MCF 10A (cell line): ENCODE measurements at regions not wholly inside any gene's neighbourhood (a gene's known extent, or its start where the extent isn't known, plus 50 kb on each side); places are given as distances from the start of the nearest gene placed in this dataset.

Experiments
- BruUV-seq: library from RNA; stranded (reverse); fragments of 400-500 nt; replicated peaks from 2 replicates; lab custom pipeline; 2021; lab: Mats Ljungman, UMichigan
- CTCF ChIA-PET: fragments of 300-600 bp; sonication (Branson Sonifier 250); formaldehyde crosslinking; extraction: SDS; loops from one replicate; lab custom pipeline; 2021; ENCODE audit warnings: antibody characterized with exemption, inconsistent platforms; lab: Yijun Ruan, JAX
- POLR2A ChIA-PET: fragments of 300-600, 350-650 bp; sonication (Branson Sonifier 250); formaldehyde crosslinking; extraction: SDS; loops from one replicate; lab custom pipeline; 2020; ENCODE audit warnings: antibody characterized with exemption, inconsistent platforms; lab: Yijun Ruan, JAX
- DNase-seq: peaks from one replicate; pipeline ENCODE4 v3.0.0-alpha.2; 2018; ENCODE audit not compliant: unreplicated experiment
- H3K27ac Mint-ChIP-seq: one replicate; pipeline ENCODE4 v1.8.0; 2022; ENCODE audit warnings: mild to moderate bottlenecking, low read depth, mixed read lengths; ENCODE audit not compliant: unreplicated experiment
- H3K27me3 Mint-ChIP-seq: one replicate; pipeline ENCODE4 v1.8.0; 2022; ENCODE audit warnings: mixed read lengths; ENCODE audit not compliant: insufficient read depth, unreplicated experiment
- H3K36me3 Mint-ChIP-seq: one replicate; pipeline ENCODE4 v1.8.0; 2022; ENCODE audit warnings: mild to moderate bottlenecking, moderate library complexity, mixed read lengths; ENCODE audit not compliant: insufficient read depth, unreplicated experiment
- H3K4me1 Mint-ChIP-seq: one replicate; pipeline ENCODE4 v1.8.0; 2022; ENCODE audit warnings: mixed read lengths; ENCODE audit not compliant: insufficient read depth, unreplicated experiment
- H3K4me3 Mint-ChIP-seq: one replicate; pipeline ENCODE4 v1.8.0; 2022; ENCODE audit warnings: mild to moderate bottlenecking, moderate library complexity, mixed read lengths; ENCODE audit not compliant: unreplicated experiment
- H3K9me3 Mint-ChIP-seq: one replicate; pipeline ENCODE4 v1.8.0; 2022; ENCODE audit warnings: mixed read lengths; ENCODE audit not compliant: unreplicated experiment
- intact Hi-C: fragments of 100-400 bp; cut with micrococcal nuclease; formaldehyde crosslinking; loops from 2 replicates; pipeline ENCODE4 v1.14.1; 2022
- TF ChIP-seq, protein P1 (sequence below): fragments of 200-600 bp; IDR thresholded peaks from one replicate; pipeline ENCODE4 v1.8.0; 2022; ENCODE audit warnings: antibody characterized with exemption, mild to moderate bottlenecking; ENCODE audit not compliant: unreplicated experiment

DNA sequence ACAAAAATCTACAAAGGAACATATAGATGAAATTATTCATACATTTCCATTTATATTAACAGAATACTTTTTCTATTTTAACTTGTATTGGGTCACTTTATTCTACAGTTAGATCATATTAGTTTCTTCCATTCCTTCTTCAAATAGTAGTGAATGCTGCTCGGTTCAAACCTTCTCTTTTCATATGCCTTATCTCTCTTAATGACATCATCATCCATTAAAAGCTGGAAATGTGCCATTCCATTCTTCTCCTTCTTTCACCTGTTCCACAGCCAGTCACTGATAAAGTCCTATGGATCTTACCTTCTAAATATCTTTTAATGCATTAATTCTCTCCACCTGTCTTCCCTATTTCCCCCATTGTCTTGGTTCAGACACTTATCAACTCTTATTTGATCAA is 358.0 kb upstream of the POU1F1 start:
- Mint-ChIP-seq H3K27me3 (no peaks in the 10 kb centered on the region), H3K36me3 (no peaks in the 10 kb centered on the region), H3K27ac (no peak overlapping the region), H3K9me3 (no peaks in the 10 kb centered on the region), H3K4me1 (no peaks in the 10 kb centered on the region), H3K4me3 (no peak overlapping the region)
- ChIA-PET POLR2A (no interaction called here), CTCF (no interaction called here)
- BruUV-seq: no TSS peak
- DNase-seq: no peak
- intact Hi-C loops: no loop called here
- TF ChIP-seq, protein P1, sequence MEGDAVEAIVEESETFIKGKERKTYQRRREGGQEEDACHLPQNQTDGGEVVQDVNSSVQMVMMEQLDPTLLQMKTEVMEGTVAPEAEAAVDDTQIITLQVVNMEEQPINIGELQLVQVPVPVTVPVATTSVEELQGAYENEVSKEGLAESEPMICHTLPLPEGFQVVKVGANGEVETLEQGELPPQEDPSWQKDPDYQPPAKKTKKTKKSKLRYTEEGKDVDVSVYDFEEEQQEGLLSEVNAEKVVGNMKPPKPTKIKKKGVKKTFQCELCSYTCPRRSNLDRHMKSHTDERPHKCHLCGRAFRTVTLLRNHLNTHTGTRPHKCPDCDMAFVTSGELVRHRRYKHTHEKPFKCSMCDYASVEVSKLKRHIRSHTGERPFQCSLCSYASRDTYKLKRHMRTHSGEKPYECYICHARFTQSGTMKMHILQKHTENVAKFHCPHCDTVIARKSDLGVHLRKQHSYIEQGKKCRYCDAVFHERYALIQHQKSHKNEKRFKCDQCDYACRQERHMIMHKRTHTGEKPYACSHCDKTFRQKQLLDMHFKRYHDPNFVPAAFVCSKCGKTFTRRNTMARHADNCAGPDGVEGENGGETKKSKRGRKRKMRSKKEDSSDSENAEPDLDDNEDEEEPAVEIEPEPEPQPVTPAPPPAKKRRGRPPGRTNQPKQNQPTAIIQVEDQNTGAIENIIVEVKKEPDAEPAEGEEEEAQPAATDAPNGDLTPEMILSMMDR: no peak

DNA sequence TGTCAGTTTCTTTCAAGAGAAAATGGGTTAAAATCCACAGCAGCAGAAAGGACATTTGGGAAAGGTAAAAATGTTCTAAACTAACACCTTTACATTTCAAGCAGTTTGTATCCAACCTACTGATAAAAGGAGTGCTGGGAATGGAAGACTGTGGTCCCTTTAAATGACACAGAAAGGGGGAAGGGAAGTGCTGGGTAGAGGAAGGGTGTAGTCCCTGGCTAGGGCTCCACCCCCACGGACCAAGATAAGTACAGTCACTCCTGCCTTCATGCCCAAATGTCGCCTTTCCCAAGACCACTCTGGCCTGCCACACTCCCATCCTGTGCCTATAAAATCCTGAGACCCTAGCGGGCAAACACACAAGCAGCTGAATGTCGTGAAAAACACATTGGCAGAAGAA is 350.9 kb upstream of the POU1F1 start:
- Mint-ChIP-seq H3K27ac (no peak overlapping the region), H3K4me1 (no peaks in the 10 kb centered on the region), H3K9me3 (no peaks in the 10 kb centered on the region), H3K27me3 (no peaks in the 10 kb centered on the region), H3K36me3 (no peaks in the 10 kb centered on the region), H3K4me3 (no peak overlapping the region)
- ChIA-PET POLR2A (no interaction called here), CTCF (interaction anchor here (0.6 kb wide), 1 partner anchor 127 kb away, joined by 3 read pairs; no protein-coding TSS in a partner anchor)
- no TSS peak for BruUV-seq
- intact Hi-C loops: no loop called here
- TF ChIP-seq, protein P1: no peak
- DNase-seq: no peak

DNA sequence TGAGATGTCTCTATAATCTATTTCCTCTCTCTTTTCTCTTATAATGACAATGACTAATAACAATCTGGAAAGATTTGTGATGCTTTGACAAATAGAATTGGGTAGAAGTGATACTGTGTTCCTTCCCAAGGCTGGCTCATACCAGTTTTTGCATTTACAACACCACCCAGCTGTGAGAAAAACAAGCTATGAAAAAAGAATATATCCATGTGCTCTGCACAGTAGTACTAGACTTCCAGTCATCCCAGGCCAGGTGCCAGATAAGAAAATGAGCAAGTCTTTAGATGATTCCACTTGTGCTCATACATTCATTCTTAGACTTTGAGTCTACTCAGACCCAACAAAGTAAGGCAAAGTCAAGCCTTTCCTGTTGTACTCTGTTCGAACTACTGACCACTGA is 350.2 kb upstream of the POU1F1 start:
- ChIA-PET CTCF (interaction anchor here (0.5 kb wide), 1 partner anchor 16 kb away, joined by 3 read pairs; no protein-coding TSS in a partner anchor), POLR2A (no interaction called here)
- no peaks in the 10 kb centered on the region for H3K4me1 Mint-ChIP-seq
- TF ChIP-seq, protein P1: no peak
- H3K4me3 Mint-ChIP-seq: no peak overlapping the region
- no peak for DNase-seq
- intact Hi-C loops: no loop called here
- H3K27me3 Mint-ChIP-seq: no peaks in the 10 kb centered on the region
- BruUV-seq: no TSS peak
- H3K36me3 Mint-ChIP-seq: no peaks in the 10 kb centered on the region
- no peaks in the 10 kb centered on the region for H3K9me3 Mint-ChIP-seq
- no peak overlapping the region for H3K27ac Mint-ChIP-seq

DNA sequence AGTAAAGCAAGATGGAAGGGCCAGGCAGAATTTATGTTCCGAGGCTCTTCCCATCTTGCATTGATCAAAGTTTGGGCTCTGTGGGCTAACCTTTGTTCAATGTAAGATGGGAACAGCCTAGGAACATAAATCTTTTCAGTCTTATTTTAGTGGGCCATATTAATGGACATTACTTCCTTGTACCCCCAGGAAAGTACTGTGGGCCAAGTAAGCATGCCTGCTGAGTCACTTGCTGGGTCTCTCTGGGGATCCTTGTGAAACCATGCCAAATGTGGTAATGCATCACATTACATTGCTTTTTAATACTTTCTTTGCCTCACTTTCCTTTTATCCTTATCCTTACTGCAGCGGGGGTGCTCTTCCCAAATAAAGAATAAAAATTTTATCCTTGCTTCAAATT is 349.5 kb upstream of the POU1F1 start:
- H3K27ac Mint-ChIP-seq: no peak overlapping the region
- H3K9me3 Mint-ChIP-seq: no peaks in the 10 kb centered on the region
- H3K4me1 Mint-ChIP-seq: no peaks in the 10 kb centered on the region
- DNase-seq: peak; percentile 6
- ChIA-PET CTCF (interaction anchor here (0.5 kb wide), 1 partner anchor 17 kb away, joined by 3 read pairs; no protein-coding TSS in a partner anchor), POLR2A (no interaction called here)
- no peak overlapping the region for H3K4me3 Mint-ChIP-seq
- BruUV-seq: no TSS peak
- H3K27me3 Mint-ChIP-seq: no peaks in the 10 kb centered on the region
- no peaks in the 10 kb centered on the region for H3K36me3 Mint-ChIP-seq
- intact Hi-C loops: no loop called here
- TF ChIP-seq, protein P1: no peak
